ENCODE measurements at regions not wholly inside any gene's neighbourhood (a gene's known extent, or its start where the extent isn't known, plus 50 kb on each side); places are given as distances from the start of the nearest gene placed in this dataset.
"Not testable (repeated sequence)": the region's sequence is repeated elsewhere in the genome, so short reads cannot be mapped to it uniquely, and the experiment has no call there.

DNA sequence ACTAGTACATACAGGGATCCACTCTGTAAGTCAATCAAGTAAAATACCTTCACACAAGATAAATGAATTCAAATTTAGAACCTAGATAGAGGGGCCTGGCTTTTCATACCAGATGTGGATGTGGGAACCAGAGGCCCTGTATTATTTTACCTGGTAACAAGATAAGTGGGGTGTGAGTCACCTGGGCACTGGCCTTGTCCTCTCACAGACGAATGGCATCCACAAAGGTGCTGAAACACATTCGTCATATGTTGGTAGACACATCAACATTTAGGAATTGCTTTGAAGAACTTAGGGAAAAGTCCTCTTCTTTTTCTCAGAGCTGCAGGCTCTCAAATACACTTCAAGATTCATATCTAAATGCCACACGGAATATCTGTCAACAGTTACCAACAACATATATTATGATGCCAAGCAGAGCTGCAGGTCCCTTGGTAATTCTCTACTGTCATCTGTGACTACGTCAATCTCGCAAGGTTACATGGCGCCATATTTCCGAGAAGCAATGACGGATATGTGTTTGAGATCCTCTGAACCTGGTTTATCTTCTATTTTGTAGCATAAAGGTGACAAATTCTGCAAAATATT is 618.6 kb downstream of the EPM2A start:
- DNase-seq (ENCODE audit: low read depth): no peak

GRCh38 chr6:145118224-145118623 is 617.1 kb downstream of the EPM2A start:
- DNase-seq (ENCODE audit: low read depth): no peak

DNA sequence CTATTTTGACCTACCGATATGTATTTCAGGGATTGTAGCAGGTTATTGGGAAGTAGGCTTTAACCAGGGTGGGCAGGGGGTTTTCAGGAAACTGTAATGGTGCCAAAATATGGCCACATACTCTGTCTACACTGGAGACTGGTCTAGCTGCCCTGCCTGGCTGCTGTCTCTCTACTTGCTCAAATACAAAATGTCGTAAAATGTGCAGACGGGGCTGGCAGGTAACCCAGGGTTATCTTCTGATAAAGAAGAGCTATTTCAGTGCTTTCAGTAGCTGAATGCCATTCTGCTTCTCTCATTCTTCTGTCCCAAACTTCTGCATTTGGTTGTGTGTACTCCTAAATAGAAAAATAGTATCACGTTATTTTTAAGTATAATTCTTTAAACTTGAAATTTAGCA is 616.2 kb downstream of the EPM2A start:
- DNase-seq (ENCODE audit: low read depth): no peak

DNA sequence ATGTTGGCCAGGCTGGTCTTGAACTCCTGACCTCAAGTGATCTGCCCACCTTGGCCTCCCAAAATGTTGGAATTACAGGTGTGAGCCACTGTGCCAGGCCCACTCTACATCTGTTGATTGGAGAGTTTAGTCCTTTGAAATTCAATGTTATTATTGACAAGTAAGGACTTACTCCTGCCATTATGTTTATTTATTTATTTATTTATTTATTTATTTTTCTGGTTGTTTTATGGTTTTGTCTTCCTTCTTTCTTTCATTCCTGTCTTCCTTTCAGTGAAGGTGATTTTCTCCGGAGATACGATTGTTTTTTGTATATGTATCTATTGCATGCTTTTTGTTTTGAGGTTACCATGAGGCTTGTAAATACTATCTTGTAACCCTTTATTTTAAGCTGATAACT is 602.6 kb downstream of the EPM2A start:
- no peak for DNase-seq (ENCODE audit: low read depth)

- no peak for DNase-seq (ENCODE audit: low read depth)
These were observed 599.6 kb downstream of the EPM2A start for GRCh38 chr6:145135702-145136101.

GRCh38 chr6:145137425-145137824 is 597.9 kb downstream of the EPM2A start:
- DNase-seq (ENCODE audit: low read depth): no peak

DNA sequence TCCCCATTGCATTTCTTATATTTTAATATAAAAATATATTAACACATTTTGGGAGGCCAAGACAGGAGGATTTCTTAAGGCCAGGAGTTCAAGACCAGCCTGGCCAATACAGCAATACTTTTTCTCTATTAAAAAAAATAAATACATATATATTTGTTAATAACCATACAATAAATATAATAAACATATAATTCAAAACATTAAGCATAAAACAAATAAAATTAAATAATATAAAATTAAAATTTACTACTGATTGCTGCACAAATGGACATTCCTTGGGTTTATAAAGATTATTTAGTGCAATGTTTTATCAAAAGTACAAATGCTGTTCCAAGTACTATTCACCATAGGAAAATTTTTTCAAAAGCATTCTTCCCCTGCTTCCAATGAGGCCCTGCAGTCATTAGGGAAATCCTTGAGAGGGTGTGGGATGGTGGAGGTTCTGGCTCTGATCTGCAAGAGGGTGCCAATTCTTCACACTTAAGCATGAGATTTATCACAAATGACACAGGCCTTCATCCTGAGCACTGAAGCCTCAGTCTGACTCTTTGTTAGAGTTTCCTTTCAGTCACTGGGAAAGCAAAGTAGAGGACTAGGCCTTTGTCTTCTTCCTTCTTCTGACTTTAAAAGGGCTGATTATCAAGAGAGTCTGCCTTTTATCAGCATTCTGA is 596.7 kb downstream of the EPM2A start:
- no peak for DNase-seq (ENCODE audit: low read depth)

- DNase-seq (ENCODE audit: low read depth): no peak
These were observed 596.0 kb downstream of the EPM2A start for GRCh38 chr6:145139140-145139850.

- no peak for DNase-seq (ENCODE audit: low read depth)
These were observed 595.4 kb downstream of the EPM2A start for GRCh38 chr6:145139895-145140294.

DNA sequence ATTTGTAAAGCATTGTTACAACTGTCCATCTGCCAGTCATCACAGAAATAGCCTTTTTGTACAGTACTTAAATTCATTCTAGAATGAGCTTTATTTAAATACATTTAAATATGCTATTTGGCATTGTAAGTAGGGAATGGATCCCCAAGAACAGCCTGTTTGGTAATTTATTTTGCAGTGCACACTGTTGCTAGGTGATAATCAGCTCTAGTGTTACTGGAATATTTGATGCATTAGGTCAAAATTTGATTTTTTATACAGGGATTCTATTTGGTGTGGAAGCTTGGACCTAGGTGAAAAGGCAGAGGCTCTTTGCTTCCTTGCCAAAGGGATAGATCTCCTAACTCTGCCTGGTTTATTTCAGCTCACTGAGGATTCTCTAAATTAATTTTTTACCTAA is 593.7 kb downstream of the EPM2A start:
- no peak for DNase-seq (ENCODE audit: low read depth)

DNA sequence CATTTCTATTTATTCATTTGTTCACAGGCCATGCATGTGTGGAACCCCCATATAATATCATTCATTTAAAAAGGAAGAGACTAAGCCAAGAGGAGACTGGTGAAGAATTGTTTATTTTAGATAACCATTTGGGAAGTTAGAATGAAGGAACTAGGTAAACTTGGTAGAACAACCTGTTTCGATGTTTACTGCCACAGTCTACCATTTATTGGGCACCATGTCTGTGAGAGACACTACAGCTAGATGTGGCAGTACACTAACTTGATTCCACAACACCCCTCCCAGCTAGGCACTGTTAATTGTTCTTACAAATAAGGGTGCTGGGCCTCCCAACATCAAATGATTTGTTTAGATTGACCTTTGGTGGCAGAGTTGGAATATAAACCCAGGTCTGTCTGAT is 592.4 kb downstream of the EPM2A start:
- DNase-seq (ENCODE audit: low read depth): no peak

DNA sequence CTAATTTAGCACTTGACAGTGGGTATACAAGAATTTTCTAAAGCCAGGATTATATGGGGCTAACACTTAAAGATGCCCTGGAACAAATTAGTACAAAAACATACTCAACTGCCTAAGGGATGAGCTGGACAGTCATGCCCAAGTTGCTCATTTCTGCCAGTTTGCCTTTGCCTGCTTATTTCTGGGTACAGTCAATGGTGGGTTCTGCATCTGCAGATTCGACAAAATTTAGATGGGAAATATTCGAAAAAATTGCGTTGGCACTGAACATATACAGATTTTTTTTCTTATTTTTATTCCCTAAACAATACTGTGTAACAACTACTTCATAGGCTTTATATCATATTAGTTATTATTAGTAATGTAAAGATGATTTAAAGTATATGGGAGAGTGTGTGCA is 591.9 kb downstream of the EPM2A start:
- DNase-seq (ENCODE audit: low read depth): no peak

DNA sequence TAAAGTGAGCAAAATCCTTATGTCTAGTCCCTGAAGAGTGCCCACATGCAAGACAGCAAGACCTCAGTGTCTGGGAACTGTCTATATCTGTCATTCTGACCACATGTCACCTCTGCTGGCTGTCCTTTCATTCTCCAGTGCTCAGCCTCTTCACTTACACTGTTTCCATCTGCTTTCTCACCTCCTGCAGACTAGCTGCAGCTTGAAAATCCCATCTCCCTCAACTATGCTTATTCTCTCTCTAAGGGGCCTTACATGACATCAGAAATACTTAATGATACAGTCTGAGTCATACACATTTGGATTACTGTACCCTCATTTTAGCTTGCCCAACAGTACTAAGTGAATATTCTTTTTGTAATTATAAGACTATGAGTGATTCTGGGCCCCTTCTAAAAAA is 587.8 kb downstream of the EPM2A start:
- no peak for DNase-seq (ENCODE audit: low read depth)

- DNase-seq (ENCODE audit: low read depth): no peak
These were observed 587.2 kb downstream of the EPM2A start for GRCh38 chr6:145147981-145148749.

DNA sequence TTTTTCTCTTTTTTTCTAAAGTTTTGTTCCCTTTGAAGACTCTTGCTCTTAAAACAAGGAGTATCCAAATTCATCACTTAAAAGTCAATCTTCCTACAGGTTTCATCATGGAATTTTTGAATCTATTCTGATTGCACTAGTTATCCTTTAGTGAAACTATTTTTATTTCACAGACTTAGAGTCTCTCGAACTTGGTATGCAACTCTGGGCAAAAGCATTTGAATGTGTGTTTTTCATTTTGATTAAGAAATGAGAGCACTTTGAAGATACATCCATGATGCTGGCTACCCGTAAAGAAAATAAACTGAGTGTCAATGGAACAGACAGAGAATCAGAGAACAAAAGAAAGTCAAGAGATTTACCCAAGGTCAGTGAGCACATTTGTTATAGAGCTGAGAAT is 586.5 kb downstream of the EPM2A start:
- no peak for DNase-seq (ENCODE audit: low read depth)

GRCh38 chr6:145151624-145152023 is 583.7 kb downstream of the EPM2A start:
- no peak for DNase-seq (ENCODE audit: low read depth)

GRCh38 chr6:145153495-145153894 is 581.8 kb downstream of the EPM2A start:
- DNase-seq (ENCODE audit: low read depth): no peak

- no peak for DNase-seq (ENCODE audit: low read depth)
These were observed 579.9 kb downstream of the EPM2A start for GRCh38 chr6:145155411-145155810.

DNA sequence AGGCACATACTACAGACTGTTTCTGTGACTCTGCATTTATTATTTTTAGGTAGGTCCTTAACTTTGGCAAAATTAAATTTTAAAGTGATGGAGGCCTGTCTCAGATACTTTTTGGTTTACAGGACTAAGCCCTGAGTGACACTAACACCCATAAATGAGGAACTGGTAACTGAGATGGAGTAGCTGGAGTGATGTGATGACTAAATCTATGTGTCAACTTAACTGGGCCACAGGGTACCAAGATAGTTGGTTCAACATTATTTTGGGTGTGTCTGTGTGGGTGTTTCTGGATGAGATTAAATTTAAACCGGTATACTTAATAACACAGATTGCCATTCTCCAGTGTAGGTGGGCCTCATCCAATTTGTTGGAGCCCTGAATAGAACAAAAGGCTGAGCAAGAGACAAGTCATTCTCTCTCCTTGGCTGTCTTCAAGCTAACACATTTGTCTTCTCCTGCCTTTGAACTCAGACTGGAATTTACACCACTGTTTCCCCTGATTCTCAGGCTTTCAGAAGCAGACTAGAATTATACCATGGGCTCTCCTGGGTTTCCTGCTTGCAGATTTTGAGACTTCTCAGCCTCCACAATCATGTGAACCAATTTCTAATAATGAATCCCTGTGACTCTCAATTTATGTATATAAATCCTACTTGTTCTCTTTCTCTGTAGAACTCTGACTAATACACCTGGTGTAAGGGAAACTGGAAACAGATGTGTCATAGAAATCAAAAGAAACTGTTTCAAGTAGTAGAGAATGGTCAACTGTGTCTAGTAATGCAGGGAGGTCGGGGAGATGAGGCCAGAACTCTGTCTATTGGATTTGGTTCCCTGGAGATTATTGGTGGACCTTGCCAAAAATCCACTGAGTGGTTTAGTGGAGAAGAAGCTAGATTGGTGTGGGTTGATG is 579.2 kb downstream of the EPM2A start:
- no peak for DNase-seq (ENCODE audit: low read depth)

- DNase-seq (ENCODE audit: low read depth): not testable (repeated sequence)
These were observed 576.7 kb downstream of the EPM2A start for GRCh38 chr6:145158636-145159035.

GRCh38 chr6:145159921-145160320 is 575.4 kb downstream of the EPM2A start:
- DNase-seq (ENCODE audit: low read depth): no peak

DNA sequence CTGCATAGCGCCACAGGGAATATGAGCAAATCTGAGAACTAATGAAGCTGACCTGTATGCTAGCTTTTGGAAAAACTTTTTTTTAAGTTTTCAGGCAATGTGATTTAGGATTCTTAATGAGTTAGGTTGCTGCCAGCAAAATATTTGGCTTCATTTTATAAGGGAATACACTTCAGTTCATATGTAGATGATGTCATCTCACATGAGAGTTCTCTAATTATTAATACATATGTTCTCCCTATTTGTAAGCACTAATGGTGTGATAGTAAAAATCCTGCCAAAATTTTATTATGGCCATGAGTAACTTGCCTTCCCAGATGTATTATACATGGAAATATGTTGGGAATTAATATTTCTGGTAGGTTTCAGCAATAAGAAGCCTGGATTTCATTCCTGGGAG is 573.8 kb downstream of the EPM2A start:
- DNase-seq (ENCODE audit: low read depth): no peak
